ENCODE measurements at regions not wholly inside any gene's neighbourhood (a gene's known extent, or its start where the extent isn't known, plus 50 kb on each side); places are given as distances from the start of the nearest gene placed in this dataset.

GRCh38 chr6:137958811-137959565, 91.9 kb downstream of the TNFAIP3 start:
- POLR2A ChIA-PET: interaction anchor here (0.5 kb wide), 1 partner anchor 29 kb away, joined by 5 read pairs; no protein-coding TSS in a partner anchor
- intact Hi-C loops (cut with micrococcal nuclease; ENCODE audit: unreplicated experiment): no loop called here
- CTCF ChIA-PET: no interaction called here

GRCh38 chr6:137962725-137963124, 95.7 kb downstream of the TNFAIP3 start:
- Histone ChIP-seq H3K4me3 (ENCODE audit: low read depth in 2 of 2, low read length in 2 of 2) (no peak overlapping the region), H3K9me3 (ENCODE audit: control insufficient read depth, insufficient read depth, low read depth, low read length) (no peaks in the 10 kb centered on the region), H3K36me3 (ENCODE audit: control insufficient read depth, insufficient read depth, low read length) (no peaks in the 10 kb centered on the region), H3K27me3 (ENCODE audit: control insufficient read depth, insufficient read depth, low read length) (no peaks in the 10 kb centered on the region), H3K27ac (ENCODE audit: low read length) (no peak overlapping the region), H3K4me1 (ENCODE audit: control insufficient read depth, insufficient read depth, low read length) (no peaks in the 10 kb centered on the region)
- no peak for DNase-seq (ENCODE audit: low read depth, low spot score)
- CTCF ChIA-PET: interaction anchor here (0.7 kb wide), 1 partner anchor 16 kb away, joined by 11 read pairs; no protein-coding TSS in a partner anchor
- POLR2A ChIA-PET: interaction anchor here (0.7 kb wide), 1 partner anchor 85 kb away, joined by 4 read pairs; no protein-coding TSS in a partner anchor
- no TSS peak for BruUV-seq (replicated peaks)
- in situ Hi-C loops (cut with HindIII; ENCODE audit: low pct_unique_long_range_greater_than_20kb, low sequenced_read_pairs) (no loop called here), intact Hi-C loops (cut with micrococcal nuclease; ENCODE audit: unreplicated experiment) (no loop called here)
- no peak for ATAC-seq
- TF ChIP-seq REST (IDR thresholded peaks at IDR 0.05; ENCODE audit: insufficient read depth in 1 of 2, low read depth in 2 of 2, low read length in 1 of 2) (no peak), CTCF (IDR thresholded peaks at IDR 0.05) (no peak)

More at GRCh38 chr6:137958811-137959565, 91.9 kb downstream of the TNFAIP3 start:
- Histone ChIP-seq H3K4me1 (ENCODE audit: control insufficient read depth, insufficient read depth, low read length) (no peaks in the 10 kb centered on the region), H3K27me3 (ENCODE audit: control insufficient read depth, insufficient read depth, low read length) (no peaks in the 10 kb centered on the region), H3K4me3 (ENCODE audit: low read depth in 2 of 2, low read length in 2 of 2) (no peak overlapping the region), H3K36me3 (ENCODE audit: control insufficient read depth, insufficient read depth, low read length) (no peaks in the 10 kb centered on the region), H3K9me3 (ENCODE audit: control insufficient read depth, insufficient read depth, low read depth, low read length) (no peaks in the 10 kb centered on the region), H3K27ac (ENCODE audit: low read length) (no peak overlapping the region)
- TF ChIP-seq POLR2AphosphoS5 (IDR thresholded peaks at IDR 0.05; ENCODE audit: low read depth, low read length) (no peak), CTCF (IDR thresholded peaks at IDR 0.05) (no peak), SIN3A (IDR thresholded peaks at IDR 0.05; ENCODE audit: borderline replicate concordance, insufficient read depth, low read depth, low read length) (no peak), TCF7L2 (IDR thresholded peaks at IDR 0.05; ENCODE audit: low read depth, low read length) (no peak), REST (IDR thresholded peaks at IDR 0.05; ENCODE audit: insufficient read depth in 1 of 2, low read depth in 2 of 2, low read length in 1 of 2) (no peak)
- DNase-seq (ENCODE audit: low read depth, low spot score) (no peak), ATAC-seq (no peak)
- BruUV-seq (replicated peaks): no TSS peak
- in situ Hi-C loops (cut with HindIII; ENCODE audit: low pct_unique_long_range_greater_than_20kb, low sequenced_read_pairs): no loop called here

Measured in Panc1 (cell line).